KMS-11 (cell line): ENCODE measurements at regions not wholly inside any gene's neighbourhood (a gene's known extent, or its start where the extent isn't known, plus 50 kb on each side); places are given as distances from the start of the nearest gene placed in this dataset.
"Not testable (repeated sequence)": the region's sequence is repeated elsewhere in the genome, so short reads cannot be mapped to it uniquely, and the experiment has no call there.

ENCODE experiments used
- H2AFZ ChIP-seq: fragments of 200-600 bp; sonication (generic); 2 replicates; pipeline ENCODE4 v1.6.1; 2016; ENCODE audit warnings: antibody characterized with exemption, mixed run types, low read depth
- H3K27ac ChIP-seq: fragments of 200-600 bp; sonication (generic); 2 replicates; pipeline ENCODE4 v1.6.1; 2016; ENCODE audit warnings: mild to moderate bottlenecking, mixed run types
- H3K27me3 ChIP-seq: fragments of 200-600 bp; sonication (generic); 2 replicates; pipeline ENCODE4 v1.6.1; 2017; ENCODE audit warnings: mild to moderate bottlenecking, low read depth, mixed run types, moderate library complexity; ENCODE audit not compliant: insufficient read depth
- H3K36me3 ChIP-seq: fragments of 200-600 bp; sonication (generic); 2 replicates; pipeline ENCODE4 v1.6.1; 2017; ENCODE audit warnings: mild to moderate bottlenecking, mixed run types; ENCODE audit not compliant: insufficient read depth
- H3K4me1 ChIP-seq: fragments of 200-600 bp; sonication (generic); 2 replicates; pipeline ENCODE4 v1.6.1; 2016; ENCODE audit warnings: mild to moderate bottlenecking, low read depth, mixed run types; ENCODE audit not compliant: poor library complexity, severe bottlenecking
- H3K4me2 ChIP-seq: fragments of 200-600 bp; sonication (generic); 2 replicates; pipeline ENCODE4 v1.7.0; 2016; ENCODE audit warnings: mild to moderate bottlenecking, mixed run types
- H3K4me3 ChIP-seq: fragments of 200-600 bp; sonication (generic); IDR thresholded peaks from 2 replicates; pipeline ENCODE4 v1.6.1; 2017; ENCODE audit warnings: low read depth, low read length, mixed read lengths; ENCODE audit not compliant: insufficient read depth
- H3K79me2 ChIP-seq: fragments of 200-600 bp; sonication (generic); 2 replicates; pipeline ENCODE4 v1.6.1; 2016; ENCODE audit warnings: low read depth, mixed run types; ENCODE audit not compliant: insufficient read depth
- H3K9ac ChIP-seq: fragments of 200-600 bp; sonication (generic); 2 replicates; pipeline ENCODE4 v1.6.1; 2016; ENCODE audit warnings: mild to moderate bottlenecking, mixed run types
- H4K20me1 ChIP-seq: fragments of 200-600 bp; sonication (generic); 2 replicates; pipeline ENCODE4 v1.6.1; 2016; ENCODE audit warnings: mild to moderate bottlenecking, mixed run types; ENCODE audit not compliant: insufficient read depth
- CTCF ChIP-seq: fragments of 200-600 bp; sonication (generic); conservative IDR thresholded peaks from 2 replicates; pipeline ENCODE4 v1.6.1; 2017; ENCODE audit warnings: low read depth, mild to moderate bottlenecking, antibody characterized with exemption, low read length, moderate library complexity, mixed read lengths

- no peak for TF ChIP-seq CTCF
- no peaks in the 10 kb centered on the region for H3K36me3 ChIP-seq
- no peak overlapping the region for H3K27ac ChIP-seq
- H4K20me1 ChIP-seq = no peaks in the 10 kb centered on the region
- no peak overlapping the region for H3K4me2 ChIP-seq
- no peak overlapping the region for H3K4me3 ChIP-seq
- peaks cover 12% of the 10 kb centered on the region; the same call in 1 of the 2 replicates for H3K27me3 ChIP-seq
- no peaks in the 10 kb centered on the region for H3K4me1 ChIP-seq
- no peaks in the 10 kb centered on the region for H3K79me2 ChIP-seq
- H3K9ac ChIP-seq = no peak overlapping the region
- no peak overlapping the region for H2AFZ ChIP-seq
Measured at GRCh38 chr14:104479901-104480300, 99.7 kb upstream of the C14orf180 start.

- no peak for TF ChIP-seq CTCF
- Histone ChIP-seq H3K27ac (no peak overlapping the region), H3K4me1 (no peaks in the 10 kb centered on the region), H3K4me3 (no peak overlapping the region), H3K79me2 (no peaks in the 10 kb centered on the region), H3K4me2 (no peak overlapping the region), H2AFZ (no peak overlapping the region), H4K20me1 (no peaks in the 10 kb centered on the region), H3K36me3 (no peaks in the 10 kb centered on the region), H3K27me3 (peaks cover 17% of the 10 kb centered on the region; the same call in 1 of the 2 replicates), H3K9ac (no peak overlapping the region)
Measured at GRCh38 chr14:104481323-104481722, 98.2 kb upstream of the C14orf180 start.

- not testable (repeated sequence) for H3K27ac ChIP-seq, H3K4me1 ChIP-seq, H2AFZ ChIP-seq, H3K4me3 ChIP-seq, H3K79me2 ChIP-seq, H4K20me1 ChIP-seq, H3K9ac ChIP-seq, H3K36me3 ChIP-seq, H3K4me2 ChIP-seq
- H3K27me3 ChIP-seq = peaks cover 17% of the 10 kb centered on the region; the same call in 1 of the 2 replicates
Measured at GRCh38 chr14:104482017-104482416, 97.5 kb upstream of the C14orf180 start.

GRCh38 chr14:104486222-104486923, 93.2 kb upstream of the C14orf180 start:
- Histone ChIP-seq H3K4me3 (no peak overlapping the region), H3K27me3 (peaks cover 17% of the 10 kb centered on the region; the same call in 1 of the 2 replicates), H3K36me3 (no peaks in the 10 kb centered on the region), H3K79me2 (no peaks in the 10 kb centered on the region), H3K4me1 (no peaks in the 10 kb centered on the region), H4K20me1 (no peaks in the 10 kb centered on the region), H3K4me2 (no peak overlapping the region), H3K27ac (no peak overlapping the region), H2AFZ (no peak overlapping the region), H3K9ac (no peak overlapping the region)
- TF ChIP-seq CTCF = no peak

- Histone ChIP-seq H3K36me3 (no peaks in the 10 kb centered on the region), H3K27me3 (peaks cover 8% of the 10 kb centered on the region; the same call in 1 of the 2 replicates), H3K4me3 (no peak overlapping the region), H3K27ac (no peak overlapping the region), H3K4me1 (no peaks in the 10 kb centered on the region), H2AFZ (no peak overlapping the region), H4K20me1 (no peaks in the 10 kb centered on the region), H3K79me2 (no peaks in the 10 kb centered on the region), H3K4me2 (no peak overlapping the region), H3K9ac (no peak overlapping the region)
- TF ChIP-seq CTCF = no peak
Measured at GRCh38 chr14:104494483-104494882, 85.1 kb upstream of the C14orf180 start.
